ENCODE measurements at regions not wholly inside any gene's neighbourhood (a gene's known extent, or its start where the extent isn't known, plus 50 kb on each side); places are given as distances from the start of the nearest gene placed in this dataset.
A peak's percentile ranks its signal among the peaks of the same experiment; 100 is the strongest.
"Not testable (repeated sequence)": the region's sequence is repeated elsewhere in the genome, so short reads cannot be mapped to it uniquely, and the experiment has no call there.

GRCh38 chr1:30444850-30445249, 278.5 kb downstream of the MATN1 start:
- Histone ChIP-seq H3K27ac (ENCODE audit: control insufficient read depth, insufficient read depth, low read length) (no peak overlapping the region), H3K27me3 (ENCODE audit: control insufficient read depth, extremely low read depth, insufficient read depth, low read length) (no peaks in the 10 kb centered on the region), H3K4me2 (ENCODE audit: control insufficient read depth, extremely low read depth, insufficient read depth, low read depth, low read length) (no peak overlapping the region), H3K4me1 (ENCODE audit: control insufficient read depth, extremely low read depth, insufficient read depth, low read length) (peaks cover 7% of the 10 kb centered on the region), H3K79me2 (ENCODE audit: control insufficient read depth, insufficient read depth, low read length) (no peaks in the 10 kb centered on the region), H2AFZ (ENCODE audit: control insufficient read depth, low read length) (no peak overlapping the region), H3K4me3 (ENCODE audit: control insufficient read depth in 2 of 3, extremely low read depth in 1 of 3, insufficient read depth in 2 of 3, low read depth in 1 of 3, low read length in 3 of 3) (no peak overlapping the region), H3K9ac (ENCODE audit: control insufficient read depth, extremely low read depth, insufficient read depth, low read length) (no peak overlapping the region), H3K9me3 (ENCODE audit: control insufficient read depth, low read depth, low read length) (no peaks in the 10 kb centered on the region), H3K36me3 (ENCODE audit: control insufficient read depth in 2 of 2, extremely low read depth in 1 of 2, insufficient read depth in 2 of 2, low read length in 2 of 2) (no peaks in the 10 kb centered on the region), H3K9me1 (ENCODE audit: control insufficient read depth, extremely low read depth, insufficient read depth, low read length) (no peaks in the 10 kb centered on the region), H4K20me1 (ENCODE audit: control insufficient read depth, extremely low read depth, insufficient read depth, low read length) (no peaks in the 10 kb centered on the region)
- DNase-seq (ENCODE audit: low read depth, low spot score), result no peak
- dilution Hi-C loops (cut with MboI; ENCODE audit: extremely low pct_ligation_motif_present, low sequenced_read_pairs), result no loop called here
- FAIRE-seq, result peak; percentile 63
- no peak for TF ChIP-seq CTCF (optimal IDR thresholded peaks at IDR 0.05 in 1 of 3, IDR thresholded peaks at IDR 0.05 in 1 of 3, conservative IDR thresholded peaks at IDR 0.05 in 1 of 3; ENCODE audit: extremely low read depth in 1 of 3, insufficient read depth in 2 of 3, low read length in 3 of 3)
- TF ChIP-seq EZH2 (IDR thresholded peaks at IDR 0.05; ENCODE audit: low read length), result no peak

- DNase-seq (ENCODE audit: low read depth, low spot score), result no peak
- no peak overlapping the region for H3K27ac ChIP-seq (ENCODE audit: control insufficient read depth, insufficient read depth, low read length)
Observed at GRCh38 chr1:30444401-30444800, 279.0 kb downstream of the MATN1 start.

GRCh38 chr1:30438274-30438673, 285.1 kb downstream of the MATN1 start:
- H3K4me2 ChIP-seq (ENCODE audit: control insufficient read depth, extremely low read depth, insufficient read depth, low read depth, low read length); H3K9me1 ChIP-seq (ENCODE audit: control insufficient read depth, extremely low read depth, insufficient read depth, low read length); H3K9ac ChIP-seq (ENCODE audit: control insufficient read depth, extremely low read depth, insufficient read depth, low read length); H3K27me3 ChIP-seq (ENCODE audit: control insufficient read depth, extremely low read depth, insufficient read depth, low read length); DNase-seq (ENCODE audit: low read depth, low spot score); H4K20me1 ChIP-seq (ENCODE audit: control insufficient read depth, extremely low read depth, insufficient read depth, low read length); H3K27ac ChIP-seq (ENCODE audit: control insufficient read depth, insufficient read depth, low read length); FAIRE-seq; H3K9me3 ChIP-seq (ENCODE audit: control insufficient read depth, low read depth, low read length); dilution Hi-C loops (cut with MboI; ENCODE audit: extremely low pct_ligation_motif_present, low sequenced_read_pairs); H3K79me2 ChIP-seq (ENCODE audit: control insufficient read depth, insufficient read depth, low read length); H3K36me3 ChIP-seq (ENCODE audit: control insufficient read depth in 2 of 2, extremely low read depth in 1 of 2, insufficient read depth in 2 of 2, low read length in 2 of 2); H3K4me1 ChIP-seq (ENCODE audit: control insufficient read depth, extremely low read depth, insufficient read depth, low read length); H3K4me3 ChIP-seq (ENCODE audit: control insufficient read depth in 2 of 3, extremely low read depth in 1 of 3, insufficient read depth in 2 of 3, low read depth in 1 of 3, low read length in 3 of 3); H2AFZ ChIP-seq (ENCODE audit: control insufficient read depth, low read length): not testable (repeated sequence)

More at GRCh38 chr1:30444401-30444800, 279.0 kb downstream of the MATN1 start:
- Histone ChIP-seq H3K9ac (ENCODE audit: control insufficient read depth, extremely low read depth, insufficient read depth, low read length) (no peak overlapping the region), H4K20me1 (ENCODE audit: control insufficient read depth, extremely low read depth, insufficient read depth, low read length) (no peaks in the 10 kb centered on the region), H3K4me2 (ENCODE audit: control insufficient read depth, extremely low read depth, insufficient read depth, low read depth, low read length) (no peak overlapping the region), H3K9me1 (ENCODE audit: control insufficient read depth, extremely low read depth, insufficient read depth, low read length) (no peaks in the 10 kb centered on the region), H3K4me1 (ENCODE audit: control insufficient read depth, extremely low read depth, insufficient read depth, low read length) (peaks cover 7% of the 10 kb centered on the region), H3K27me3 (ENCODE audit: control insufficient read depth, extremely low read depth, insufficient read depth, low read length) (no peaks in the 10 kb centered on the region), H2AFZ (ENCODE audit: control insufficient read depth, low read length) (no peak overlapping the region), H3K9me3 (ENCODE audit: control insufficient read depth, low read depth, low read length) (no peaks in the 10 kb centered on the region), H3K36me3 (ENCODE audit: control insufficient read depth in 2 of 2, extremely low read depth in 1 of 2, insufficient read depth in 2 of 2, low read length in 2 of 2) (no peaks in the 10 kb centered on the region), H3K4me3 (ENCODE audit: control insufficient read depth in 2 of 3, extremely low read depth in 1 of 3, insufficient read depth in 2 of 3, low read depth in 1 of 3, low read length in 3 of 3) (no peak overlapping the region), H3K79me2 (ENCODE audit: control insufficient read depth, insufficient read depth, low read length) (no peaks in the 10 kb centered on the region)
- TF ChIP-seq EZH2 (IDR thresholded peaks at IDR 0.05; ENCODE audit: low read length) (no peak), CTCF (optimal IDR thresholded peaks at IDR 0.05 in 1 of 3, IDR thresholded peaks at IDR 0.05 in 1 of 3, conservative IDR thresholded peaks at IDR 0.05 in 1 of 3; ENCODE audit: extremely low read depth in 1 of 3, insufficient read depth in 2 of 3, low read length in 3 of 3) (no peak)
- no peak for FAIRE-seq
- dilution Hi-C loops (cut with MboI; ENCODE audit: extremely low pct_ligation_motif_present, low sequenced_read_pairs), result no loop called here

Data from keratinocyte (primary cell).